ENCODE measurements at regions not wholly inside any gene's neighbourhood (a gene's known extent, or its start where the extent isn't known, plus 50 kb on each side); places are given as distances from the start of the nearest gene placed in this dataset.

GRCh38 chr7:54931532-54931931 lies 87.3 kb upstream of the EGFR start:
- TF ChIP-seq CTCF (IDR thresholded peaks at IDR 0.05; ENCODE audit: borderline replicate concordance, insufficient read depth, low read depth, low read length) = no peak

GRCh38 chr7:54932818-54933543 lies 85.8 kb upstream of the EGFR start:
- TF ChIP-seq CTCF (IDR thresholded peaks at IDR 0.05; ENCODE audit: borderline replicate concordance, insufficient read depth, low read depth, low read length) = no peak
- no peak overlapping the region for H3K4me3 ChIP-seq (ENCODE audit: low read depth, low read length)

More at GRCh38 chr7:54931532-54931931, 87.3 kb upstream of the EGFR start:
- H3K4me3 ChIP-seq (ENCODE audit: low read depth, low read length) = no peak overlapping the region

GRCh38 chr7:54933643-54934042 lies 85.2 kb upstream of the EGFR start:
- no peak overlapping the region for H3K4me3 ChIP-seq (ENCODE audit: low read depth, low read length)
- TF ChIP-seq CTCF (IDR thresholded peaks at IDR 0.05; ENCODE audit: borderline replicate concordance, insufficient read depth, low read depth, low read length) = no peak

- no peak for TF ChIP-seq CTCF (IDR thresholded peaks at IDR 0.05; ENCODE audit: borderline replicate concordance, insufficient read depth, low read depth, low read length)
- H3K4me3 ChIP-seq (ENCODE audit: low read depth, low read length) = no peak overlapping the region
Measured at GRCh38 chr7:54940748-54941147, 78.1 kb upstream of the EGFR start.

GRCh38 chr7:54944179-54944578 lies 74.6 kb upstream of the EGFR start:
- no peak for TF ChIP-seq CTCF (IDR thresholded peaks at IDR 0.05; ENCODE audit: borderline replicate concordance, insufficient read depth, low read depth, low read length)
- H3K4me3 ChIP-seq (ENCODE audit: low read depth, low read length) = no peak overlapping the region

- TF ChIP-seq CTCF (IDR thresholded peaks at IDR 0.05; ENCODE audit: borderline replicate concordance, insufficient read depth, low read depth, low read length) = no peak
- H3K4me3 ChIP-seq (ENCODE audit: low read depth, low read length) = no peak overlapping the region
Measured at GRCh38 chr7:54946271-54946670, 72.5 kb upstream of the EGFR start.

GRCh38 chr7:54946764-54947163 lies 72.1 kb upstream of the EGFR start:
- H3K4me3 ChIP-seq (ENCODE audit: low read depth, low read length) = no peak overlapping the region
- no peak for TF ChIP-seq CTCF (IDR thresholded peaks at IDR 0.05; ENCODE audit: borderline replicate concordance, insufficient read depth, low read depth, low read length)

Measured in GM12875 (cell line).